ENCODE measurements at regions not wholly inside any gene's neighbourhood (a gene's known extent, or its start where the extent isn't known, plus 50 kb on each side); places are given as distances from the start of the nearest gene placed in this dataset.

- no peak for DNase-seq
- Mint-ChIP-seq H3K9me3 (no peaks in the 10 kb centered on the region), H3K27ac (no peak overlapping the region), H3K36me3 (ENCODE audit: low read depth) (no peaks in the 10 kb centered on the region), H3K27me3 (peaks cover 16% of the 10 kb centered on the region), H3K4me1 (no peaks in the 10 kb centered on the region), H3K4me3 (no peak overlapping the region)
- CTCF ChIA-PET: no interaction called here
- POLR2A ChIA-PET: no interaction called here
Measured at GRCh38 chr12:5138256-5138655, 94.6 kb downstream of the KCNA5 start.

- Mint-ChIP-seq H3K9me3 (no peaks in the 10 kb centered on the region), H3K27ac (no peak overlapping the region), H3K4me3 (no peak overlapping the region), H3K4me1 (no peaks in the 10 kb centered on the region), H3K36me3 (ENCODE audit: low read depth) (no peaks in the 10 kb centered on the region), H3K27me3 (peaks cover 13% of the 10 kb centered on the region)
- ChIA-PET POLR2A (no interaction called here), CTCF (no interaction called here)
- DNase-seq: no peak
Measured at GRCh38 chr12:5138845-5139244, 95.2 kb downstream of the KCNA5 start.

DNA sequence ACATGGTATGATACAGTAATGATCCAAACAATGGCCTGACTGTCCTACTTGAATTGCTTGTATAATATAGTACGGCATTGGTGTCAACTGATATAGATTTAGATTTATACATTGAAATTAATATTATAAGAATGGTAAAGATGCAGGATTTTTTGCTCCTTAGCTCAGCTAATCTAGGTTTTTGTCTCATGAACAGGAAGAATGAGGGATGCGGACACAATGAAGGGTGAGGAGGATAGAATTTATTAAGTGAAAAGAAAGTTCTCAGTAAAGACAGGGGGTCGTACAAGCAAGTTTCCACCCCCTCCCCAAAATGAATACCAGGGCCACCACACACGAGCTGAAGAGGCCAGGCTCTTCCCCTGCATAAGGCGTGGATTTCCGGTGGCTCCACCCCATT is 96.1 kb downstream of the KCNA5 start:
- Mint-ChIP-seq H3K4me3 (no peak overlapping the region), H3K9me3 (no peaks in the 10 kb centered on the region), H3K27me3 (peaks cover 13% of the 10 kb centered on the region), H3K4me1 (no peaks in the 10 kb centered on the region), H3K36me3 (ENCODE audit: low read depth) (no peaks in the 10 kb centered on the region), H3K27ac (no peak overlapping the region)
- no peak for DNase-seq
- POLR2A ChIA-PET: no interaction called here
- CTCF ChIA-PET: no interaction called here

DNA sequence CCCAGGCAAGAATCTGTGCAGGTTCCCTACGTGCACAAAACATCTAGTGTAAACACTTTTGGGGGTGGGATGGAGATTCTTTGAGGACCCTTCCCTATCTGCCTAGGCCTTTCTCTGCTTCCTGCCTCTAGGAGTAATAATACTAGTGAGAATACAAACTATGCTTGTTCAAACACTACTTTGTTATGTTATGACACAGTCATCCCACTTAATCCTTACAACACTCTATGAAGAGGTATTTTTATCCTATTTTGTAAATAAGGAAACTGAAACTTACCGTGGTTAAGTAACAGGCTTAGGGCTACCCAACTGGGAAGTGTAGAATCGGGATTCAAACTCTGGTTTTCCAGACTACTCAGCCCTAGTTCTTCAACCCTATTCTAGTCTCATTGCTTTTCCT is 96.5 kb downstream of the KCNA5 start:
- Mint-ChIP-seq H3K9me3 (no peaks in the 10 kb centered on the region), H3K4me3 (no peak overlapping the region), H3K27me3 (peaks cover 8% of the 10 kb centered on the region), H3K27ac (no peak overlapping the region), H3K36me3 (ENCODE audit: low read depth) (no peaks in the 10 kb centered on the region), H3K4me1 (no peaks in the 10 kb centered on the region)
- CTCF ChIA-PET: no interaction called here
- POLR2A ChIA-PET: no interaction called here
- no peak for DNase-seq

DNA sequence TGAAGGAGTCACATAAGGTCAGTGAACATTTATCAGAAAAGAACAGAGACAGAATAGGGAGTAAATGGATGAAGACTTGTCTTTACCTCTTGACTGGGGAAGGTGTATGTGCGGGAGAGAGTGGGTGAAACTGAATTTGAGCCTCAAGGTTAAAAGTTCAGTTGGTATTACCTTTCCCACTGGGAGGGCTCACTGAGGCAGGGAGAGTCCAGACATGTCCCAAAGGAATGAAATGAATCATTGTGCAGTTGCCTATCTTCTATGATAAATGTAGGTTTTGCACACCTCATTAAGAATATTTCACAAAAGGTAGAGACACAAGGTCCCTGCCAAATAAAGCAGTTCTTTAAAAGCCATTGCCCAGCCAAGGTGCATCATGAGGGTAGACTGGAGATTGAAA is 105.2 kb downstream of the KCNA5 start:
- ChIA-PET POLR2A (no interaction called here), CTCF (no interaction called here)
- DNase-seq: no peak
- no peaks in the 10 kb centered on the region for H3K36me3 Mint-ChIP-seq (ENCODE audit: low read depth)
- no peaks in the 10 kb centered on the region for H3K4me1 Mint-ChIP-seq
- H3K9me3 Mint-ChIP-seq: no peaks in the 10 kb centered on the region
- no peak overlapping the region for H3K4me3 Mint-ChIP-seq
- H3K27ac Mint-ChIP-seq: no peak overlapping the region
- H3K27me3 Mint-ChIP-seq: no peaks in the 10 kb centered on the region

DNA sequence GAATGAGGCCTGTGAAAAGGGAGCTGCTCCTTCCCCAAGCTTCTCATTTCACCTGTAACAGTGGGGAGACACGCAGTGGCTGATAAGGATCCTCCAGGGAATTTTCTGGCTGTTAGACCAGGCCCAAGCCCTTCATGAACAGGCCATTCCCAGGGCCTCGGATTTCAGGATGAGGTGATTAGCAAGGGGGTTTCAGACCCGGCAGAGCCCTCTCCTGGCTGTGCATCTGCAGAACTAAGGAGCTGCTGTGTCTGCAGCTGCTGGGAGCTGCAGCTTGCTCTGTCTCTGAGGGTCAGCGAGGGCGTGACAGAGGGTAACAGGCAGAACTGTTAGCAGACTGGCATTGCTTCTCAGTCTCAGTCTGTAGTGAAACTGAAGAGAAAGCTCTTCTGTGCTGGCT is 110.4 kb downstream of the KCNA5 start:
- Mint-ChIP-seq H3K27me3 (peaks cover 5% of the 10 kb centered on the region), H3K4me3 (no peak overlapping the region), H3K4me1 (no peaks in the 10 kb centered on the region), H3K27ac (no peak overlapping the region), H3K36me3 (ENCODE audit: low read depth) (no peaks in the 10 kb centered on the region), H3K9me3 (no peaks in the 10 kb centered on the region)
- POLR2A ChIA-PET: no interaction called here
- no peak for DNase-seq
- CTCF ChIA-PET: no interaction called here

DNA sequence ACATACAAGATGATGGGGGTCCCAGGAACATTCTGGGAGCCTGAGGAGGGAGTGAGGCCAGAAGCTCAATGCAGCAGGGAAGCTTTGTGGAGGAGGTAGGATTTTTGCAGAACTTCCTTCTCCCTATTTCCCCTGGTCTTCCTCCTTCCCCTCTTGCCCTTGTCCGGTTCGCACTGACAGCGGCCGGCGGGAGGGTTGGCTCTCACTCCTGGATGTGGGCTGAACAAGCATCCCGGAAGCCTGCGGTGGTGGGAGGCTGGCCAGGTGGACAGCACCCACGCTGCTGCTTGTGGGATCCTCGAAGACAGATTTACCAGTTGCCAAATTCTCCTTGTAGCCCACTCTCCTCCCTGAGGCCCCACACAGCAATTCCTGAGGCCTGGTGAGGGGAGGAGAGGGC is 112.2 kb downstream of the KCNA5 start:
- CTCF ChIA-PET: no interaction called here

DNA sequence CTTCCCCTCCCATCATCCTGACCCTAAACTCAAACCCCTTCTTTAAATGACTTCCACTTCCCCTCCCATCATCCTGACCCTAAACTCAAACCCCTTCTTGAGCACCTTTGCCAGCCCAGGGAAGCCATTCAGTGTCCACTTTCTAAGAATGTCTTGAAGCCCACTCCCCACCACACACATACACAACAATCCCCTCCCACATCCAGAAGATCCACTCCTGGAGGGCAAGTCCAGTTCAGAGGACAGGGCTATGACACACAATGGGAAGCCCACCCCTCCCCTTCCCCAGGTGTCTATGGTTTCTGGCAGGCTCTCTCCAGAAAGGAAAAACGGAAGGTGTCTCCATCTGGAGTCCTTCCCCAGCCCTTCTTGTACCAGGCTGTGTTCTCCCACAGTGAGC is 117.1 kb downstream of the KCNA5 start:
- ChIA-PET POLR2A (no interaction called here), CTCF (no interaction called here)
- no peak for DNase-seq
- H3K4me3 Mint-ChIP-seq: no peak overlapping the region
- no peak overlapping the region for H3K27ac Mint-ChIP-seq
- no peaks in the 10 kb centered on the region for H3K9me3 Mint-ChIP-seq
- peaks cover 14% of the 10 kb centered on the region for H3K27me3 Mint-ChIP-seq
- H3K36me3 Mint-ChIP-seq (ENCODE audit: low read depth): no peaks in the 10 kb centered on the region
- H3K4me1 Mint-ChIP-seq: no peaks in the 10 kb centered on the region

More for the DNA sequence above, 112.2 kb downstream of the KCNA5 start:
- H3K36me3 Mint-ChIP-seq (ENCODE audit: low read depth): no peaks in the 10 kb centered on the region
- H3K4me1 Mint-ChIP-seq: no peaks in the 10 kb centered on the region
- no peak overlapping the region for H3K4me3 Mint-ChIP-seq
- no peak overlapping the region for H3K27ac Mint-ChIP-seq
- H3K9me3 Mint-ChIP-seq: no peaks in the 10 kb centered on the region
- peaks cover 11% of the 10 kb centered on the region for H3K27me3 Mint-ChIP-seq
- POLR2A ChIA-PET: no interaction called here
- no peak for DNase-seq

- Mint-ChIP-seq H3K36me3 (ENCODE audit: low read depth) (no peaks in the 10 kb centered on the region), H3K27me3 (peaks cover 10% of the 10 kb centered on the region), H3K27ac (no peak overlapping the region), H3K9me3 (no peaks in the 10 kb centered on the region), H3K4me3 (no peak overlapping the region), H3K4me1 (no peaks in the 10 kb centered on the region)
- CTCF ChIA-PET: interaction anchor here (0.6 to 1.4 kb wide), 2 partner anchors 11 to 334 kb away, joined by 3 read pairs; no protein-coding TSS in a partner anchor
- POLR2A ChIA-PET: no interaction called here
- no peak for DNase-seq
Measured at GRCh38 chr12:5163661-5164060, 120.0 kb downstream of the KCNA5 start.

DNA sequence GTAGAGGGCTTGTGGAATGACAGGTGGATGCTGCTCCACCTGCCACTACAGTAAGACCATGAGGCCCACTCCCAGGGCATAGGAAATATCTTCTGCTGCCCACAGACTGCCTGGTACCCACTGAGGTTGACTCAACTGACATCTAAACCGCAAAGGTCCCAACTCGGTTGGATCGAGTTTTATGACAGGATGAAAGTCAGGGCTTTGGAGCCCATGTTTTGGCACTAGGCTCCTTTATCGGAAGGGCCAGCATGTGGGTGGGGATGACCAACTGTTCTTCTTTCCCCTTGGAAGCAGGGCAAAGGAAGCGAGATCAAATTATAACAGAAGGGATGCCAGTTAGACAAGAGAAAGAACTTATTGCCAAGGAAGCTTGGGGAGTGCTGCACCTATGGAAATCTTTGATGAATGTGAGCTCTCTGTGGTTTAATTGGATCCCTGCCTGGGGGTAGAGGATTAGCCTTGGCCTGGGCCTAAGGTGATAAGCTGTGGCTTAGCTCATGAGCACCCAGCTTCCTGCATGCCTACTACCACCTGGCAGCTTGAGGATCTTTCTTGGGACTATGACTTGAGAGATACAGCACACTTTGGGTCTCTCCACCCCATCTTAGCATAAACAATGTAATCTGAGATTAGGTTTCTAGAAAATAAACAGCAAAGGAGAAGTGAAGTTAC is 121.8 kb downstream of the KCNA5 start:
- POLR2A ChIA-PET: no interaction called here
- no peak for DNase-seq
- Mint-ChIP-seq H3K27me3 (peaks cover 8% of the 10 kb centered on the region), H3K36me3 (ENCODE audit: low read depth) (no peaks in the 10 kb centered on the region), H3K4me1 (no peaks in the 10 kb centered on the region), H3K27ac (no peak overlapping the region), H3K9me3 (no peaks in the 10 kb centered on the region), H3K4me3 (no peak overlapping the region)
- CTCF ChIA-PET: no interaction called here

GRCh38 chr12:5166976-5167375 is 123.3 kb downstream of the KCNA5 start:
- Mint-ChIP-seq H3K4me1 (no peaks in the 10 kb centered on the region), H3K4me3 (no peak overlapping the region), H3K36me3 (ENCODE audit: low read depth) (no peaks in the 10 kb centered on the region), H3K9me3 (no peaks in the 10 kb centered on the region), H3K27me3 (peaks cover 4% of the 10 kb centered on the region), H3K27ac (no peak overlapping the region)
- POLR2A ChIA-PET: no interaction called here
- no peak for DNase-seq
- CTCF ChIA-PET: no interaction called here

DNA sequence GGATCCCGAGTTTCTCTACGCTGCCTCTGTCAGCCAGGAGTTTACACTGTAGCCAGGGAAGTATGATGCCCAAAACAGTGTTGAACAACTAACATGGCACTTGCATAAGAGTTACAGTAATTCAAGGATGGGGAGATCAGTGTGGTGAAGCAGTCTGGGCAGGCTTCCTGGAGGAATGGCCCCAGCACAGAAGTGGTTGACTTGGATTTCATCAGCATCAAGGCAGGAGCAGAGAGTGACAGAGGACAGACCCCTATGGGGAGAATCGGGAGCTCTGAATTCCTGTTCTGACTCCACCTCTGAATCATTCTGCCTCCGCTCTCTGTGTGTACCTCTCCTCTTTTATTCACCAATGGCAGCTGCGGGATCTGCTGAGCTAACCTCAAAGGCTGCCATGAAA is 124.5 kb downstream of the KCNA5 start:
- Mint-ChIP-seq H3K27ac (no peak overlapping the region), H3K4me1 (no peaks in the 10 kb centered on the region), H3K4me3 (no peak overlapping the region), H3K9me3 (no peaks in the 10 kb centered on the region), H3K36me3 (ENCODE audit: low read depth) (no peaks in the 10 kb centered on the region), H3K27me3 (peaks cover 4% of the 10 kb centered on the region)
- ChIA-PET CTCF (interaction anchor here (0.7 kb wide), 1 partner anchor 10 kb away, joined by 3 read pairs; no protein-coding TSS in a partner anchor), POLR2A (no interaction called here)
- no peak for DNase-seq

DNA sequence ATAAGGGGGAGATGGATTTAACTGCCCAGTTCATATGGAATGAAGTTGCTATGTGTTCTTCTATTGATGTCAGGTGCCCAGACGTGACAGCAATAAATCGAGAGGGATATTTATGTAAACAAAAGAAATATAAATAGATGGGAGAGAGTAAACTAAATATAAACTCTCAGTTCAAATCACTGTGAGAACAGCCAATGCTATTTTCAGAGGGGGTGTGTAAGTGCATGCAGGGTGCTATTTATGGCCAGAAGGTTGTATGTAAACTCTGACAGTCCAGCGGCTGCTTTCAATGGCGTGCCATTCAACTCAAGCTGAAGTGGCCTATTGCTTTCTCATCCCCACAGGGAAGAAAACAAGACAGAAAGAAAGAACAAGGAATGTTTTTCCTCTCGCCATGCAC is 127.2 kb downstream of the KCNA5 start:
- CTCF ChIA-PET: no interaction called here
- DNase-seq: no peak
- POLR2A ChIA-PET: no interaction called here
- Mint-ChIP-seq H3K27me3 (no peaks in the 10 kb centered on the region), H3K4me1 (no peaks in the 10 kb centered on the region), H3K9me3 (no peaks in the 10 kb centered on the region), H3K4me3 (no peak overlapping the region), H3K36me3 (ENCODE audit: low read depth) (no peaks in the 10 kb centered on the region), H3K27ac (no peak overlapping the region)

DNA sequence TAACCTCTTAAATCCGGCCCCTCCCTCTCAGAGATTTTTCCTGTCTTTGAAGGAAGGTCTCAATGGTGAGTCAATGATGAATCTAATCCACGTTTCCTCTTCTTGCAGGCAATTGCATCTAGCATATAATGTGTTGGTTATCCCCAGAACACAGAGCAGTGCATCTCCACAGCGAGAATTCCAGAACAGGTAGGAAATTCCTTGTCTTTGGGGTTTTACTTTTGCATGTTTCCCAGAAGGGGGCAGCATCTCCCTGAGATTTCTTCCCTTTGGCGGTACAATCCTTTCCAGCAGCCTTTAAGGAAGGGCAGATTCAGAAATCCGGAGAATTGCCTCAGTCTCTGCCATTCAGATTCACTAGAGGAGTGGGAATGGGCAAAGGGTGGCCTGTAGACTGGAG is 128.0 kb downstream of the KCNA5 start:
- Mint-ChIP-seq H3K27me3 (no peaks in the 10 kb centered on the region), H3K4me1 (no peaks in the 10 kb centered on the region), H3K27ac (no peak overlapping the region), H3K36me3 (ENCODE audit: low read depth) (no peaks in the 10 kb centered on the region), H3K9me3 (no peaks in the 10 kb centered on the region), H3K4me3 (no peak overlapping the region)
- no peak for DNase-seq
- POLR2A ChIA-PET: no interaction called here
- CTCF ChIA-PET: no interaction called here
